Liver (tissue), 2 donors: ENCODE measurements at regions not wholly inside any gene's neighbourhood (a gene's known extent, or its start where the extent isn't known, plus 50 kb on each side); places are given as distances from the start of the nearest gene placed in this dataset.

Source experiments
- YY1 ChIP-seq: IDR thresholded peaks from 2 replicates; pipeline ENCODE4 v1.6.1; 2016; ENCODE audit warnings: antibody characterized with exemption, mild to moderate bottlenecking
- TF ChIP-seq, protein P1 (sequence below): fragments of 150-350 bp; IDR thresholded peaks from 2 replicates; pipeline ENCODE4 v1.5.1; 2017; ENCODE audit warnings: improper control_type of control experiment, low read depth, low read length; ENCODE audit not compliant: missing input control
- donor health status: healthy.

DNA sequence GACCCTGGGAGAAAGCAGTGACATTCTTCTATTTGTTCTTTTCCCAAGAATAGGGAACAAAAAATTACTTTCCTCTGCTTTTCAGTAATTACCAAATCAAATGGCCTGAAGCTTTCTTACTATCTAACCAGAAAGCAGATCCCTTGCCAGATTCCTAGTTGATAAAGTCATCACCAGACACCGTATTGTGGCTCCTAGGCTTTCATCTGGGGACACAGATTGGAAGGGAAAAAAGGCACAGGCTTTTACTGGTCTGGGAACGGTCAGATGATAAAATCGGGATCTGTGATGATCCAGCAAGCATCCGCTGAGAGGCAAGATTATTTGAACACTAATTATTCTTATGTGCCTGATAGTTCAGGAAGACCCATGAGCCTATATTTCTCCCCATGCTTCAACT, 79.1 kb upstream of the BCL2L14 start:
- TF ChIP-seq, protein P1, sequence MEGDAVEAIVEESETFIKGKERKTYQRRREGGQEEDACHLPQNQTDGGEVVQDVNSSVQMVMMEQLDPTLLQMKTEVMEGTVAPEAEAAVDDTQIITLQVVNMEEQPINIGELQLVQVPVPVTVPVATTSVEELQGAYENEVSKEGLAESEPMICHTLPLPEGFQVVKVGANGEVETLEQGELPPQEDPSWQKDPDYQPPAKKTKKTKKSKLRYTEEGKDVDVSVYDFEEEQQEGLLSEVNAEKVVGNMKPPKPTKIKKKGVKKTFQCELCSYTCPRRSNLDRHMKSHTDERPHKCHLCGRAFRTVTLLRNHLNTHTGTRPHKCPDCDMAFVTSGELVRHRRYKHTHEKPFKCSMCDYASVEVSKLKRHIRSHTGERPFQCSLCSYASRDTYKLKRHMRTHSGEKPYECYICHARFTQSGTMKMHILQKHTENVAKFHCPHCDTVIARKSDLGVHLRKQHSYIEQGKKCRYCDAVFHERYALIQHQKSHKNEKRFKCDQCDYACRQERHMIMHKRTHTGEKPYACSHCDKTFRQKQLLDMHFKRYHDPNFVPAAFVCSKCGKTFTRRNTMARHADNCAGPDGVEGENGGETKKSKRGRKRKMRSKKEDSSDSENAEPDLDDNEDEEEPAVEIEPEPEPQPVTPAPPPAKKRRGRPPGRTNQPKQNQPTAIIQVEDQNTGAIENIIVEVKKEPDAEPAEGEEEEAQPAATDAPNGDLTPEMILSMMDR, result no peak
- TF ChIP-seq YY1, result no peak
